GM21390 (cell line): ENCODE measurements at regions not wholly inside any gene's neighbourhood (a gene's known extent, or its start where the extent isn't known, plus 50 kb on each side); places are given as distances from the start of the nearest gene placed in this dataset.

Source experiments
- ATAC-seq: cut with Tn5 transposase; IDR thresholded peaks from one replicate; pipeline ENCODE4 v1.9.1; 2021; ENCODE audit not compliant: unreplicated experiment

- ATAC-seq = no peak
These were observed 385.6 kb upstream of the NR3C2 start for GRCh38 chr4:148827781-148828180.

DNA sequence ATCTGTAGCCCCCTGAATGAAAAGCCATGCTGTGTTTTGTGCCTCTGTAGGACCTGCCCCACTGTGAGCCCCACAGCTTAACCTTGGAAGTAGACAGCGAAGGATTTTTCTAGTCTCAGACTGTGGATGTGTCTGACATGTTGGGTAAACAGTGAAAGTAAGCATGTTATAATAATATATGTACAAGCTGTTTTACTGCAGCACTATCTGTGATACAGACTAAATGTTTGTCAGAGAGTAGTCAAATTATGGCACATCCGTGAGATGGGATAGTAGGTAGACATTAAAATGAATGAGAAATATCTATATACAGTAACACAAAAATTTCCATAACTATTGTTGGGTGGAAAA lies 381.2 kb upstream of the NR3C2 start:
- no peak for ATAC-seq

GRCh38 chr4:148822572-148823418 lies 380.6 kb upstream of the NR3C2 start:
- ATAC-seq = no peak

- ATAC-seq = no peak
These were observed 371.8 kb upstream of the NR3C2 start for GRCh38 chr4:148814030-148814429.

DNA sequence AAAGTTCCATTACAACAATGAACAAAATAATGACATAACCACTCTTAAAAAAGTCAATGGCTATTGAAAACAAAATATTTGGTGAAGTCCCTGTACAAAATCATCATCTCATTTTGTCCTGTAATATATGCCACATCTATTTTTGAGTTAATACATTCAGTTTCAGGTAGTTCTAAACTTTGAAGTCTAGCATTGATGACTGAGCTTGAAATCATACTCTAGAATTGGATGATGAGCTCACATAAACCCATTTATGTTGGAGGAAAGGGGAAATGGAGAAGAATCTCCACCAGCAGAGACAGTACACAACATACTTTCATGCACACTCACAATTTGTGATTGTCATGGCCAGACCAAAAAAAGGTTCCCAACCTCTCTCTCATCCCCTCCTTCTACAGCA lies 371.1 kb upstream of the NR3C2 start:
- ATAC-seq = no peak

DNA sequence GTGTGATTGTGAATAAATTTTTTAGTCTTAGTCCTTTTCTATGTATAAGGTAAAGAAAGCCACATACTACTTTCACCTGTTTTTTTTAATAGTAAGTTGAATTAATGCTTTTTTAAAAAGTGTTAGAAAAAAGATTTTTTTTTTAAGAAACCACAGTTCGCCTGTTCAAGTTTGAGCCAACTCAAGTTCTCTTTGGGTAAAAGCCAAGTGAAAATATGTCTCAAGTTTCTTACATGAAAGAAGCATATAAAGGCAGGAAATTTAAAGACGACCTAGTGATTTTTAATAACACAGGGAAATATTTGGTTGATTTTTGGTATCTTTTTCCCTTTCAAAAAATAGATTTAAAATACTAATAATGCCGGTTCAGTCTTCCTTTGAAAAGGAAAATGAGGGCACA lies 369.9 kb upstream of the NR3C2 start:
- no peak for ATAC-seq

GRCh38 chr4:148810461-148810860 lies 368.2 kb upstream of the NR3C2 start:
- ATAC-seq = no peak

DNA sequence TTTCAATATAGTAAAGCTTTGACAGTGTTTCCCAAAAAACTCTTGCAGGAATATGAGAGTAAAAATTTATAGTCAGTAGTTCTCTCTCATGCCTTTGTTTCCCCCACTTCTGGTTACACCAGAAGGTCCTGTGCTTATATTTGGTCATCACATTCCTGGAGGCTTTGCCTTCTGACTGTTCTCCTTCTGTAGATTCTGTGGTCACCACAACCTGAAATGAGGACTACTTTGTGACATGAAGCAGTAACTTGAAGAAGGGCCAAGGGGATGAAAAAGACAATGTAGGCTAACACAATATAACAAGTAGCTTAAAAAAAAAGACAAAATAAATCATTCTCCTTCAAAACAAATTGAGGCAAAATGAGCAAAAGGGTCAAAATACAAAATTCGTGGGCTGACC lies 366.2 kb upstream of the NR3C2 start:
- no peak for ATAC-seq

- no peak for ATAC-seq
These were observed 358.7 kb upstream of the NR3C2 start for GRCh38 chr4:148800940-148801339.

DNA sequence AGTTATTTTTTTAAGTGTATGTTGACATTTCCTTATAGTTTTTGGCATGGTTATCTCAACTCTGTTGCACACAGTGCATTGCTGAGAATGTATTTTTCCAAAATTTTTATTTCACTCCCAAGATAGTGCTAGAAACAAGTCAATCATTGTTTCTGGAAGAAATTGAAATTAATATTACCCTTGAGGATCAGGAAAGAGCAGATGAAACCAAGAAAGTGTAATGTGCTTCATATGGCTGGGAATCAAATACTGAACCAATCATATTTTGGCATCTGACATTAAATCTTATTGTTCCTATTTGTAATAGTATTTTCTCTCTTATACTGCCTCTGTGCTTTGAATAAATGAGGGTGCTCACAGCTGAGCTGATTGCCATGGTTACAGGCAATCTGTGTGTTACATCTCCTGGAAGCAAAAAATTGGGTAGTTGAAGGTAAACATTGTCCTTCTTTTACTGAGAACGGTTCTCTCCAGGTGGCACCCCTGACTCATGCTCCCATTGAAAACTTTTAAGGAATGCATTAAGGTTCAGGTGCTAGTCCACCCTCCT lies 358.2 kb upstream of the NR3C2 start:
- no peak for ATAC-seq

GRCh38 chr4:148795156-148795864 lies 353.1 kb upstream of the NR3C2 start:
- ATAC-seq = no peak

- no peak for ATAC-seq
These were observed 351.0 kb upstream of the NR3C2 start for GRCh38 chr4:148793221-148793620.

- ATAC-seq = no peak
These were observed 348.5 kb upstream of the NR3C2 start for GRCh38 chr4:148790691-148791090.

- ATAC-seq = no peak
These were observed 348.0 kb upstream of the NR3C2 start for GRCh38 chr4:148790246-148790645.

- ATAC-seq = no peak
These were observed 345.7 kb upstream of the NR3C2 start for GRCh38 chr4:148787831-148788477.

- no peak for ATAC-seq
These were observed 345.1 kb upstream of the NR3C2 start for GRCh38 chr4:148787285-148787684.

- no peak for ATAC-seq
These were observed 344.5 kb upstream of the NR3C2 start for GRCh38 chr4:148786699-148787098.

DNA sequence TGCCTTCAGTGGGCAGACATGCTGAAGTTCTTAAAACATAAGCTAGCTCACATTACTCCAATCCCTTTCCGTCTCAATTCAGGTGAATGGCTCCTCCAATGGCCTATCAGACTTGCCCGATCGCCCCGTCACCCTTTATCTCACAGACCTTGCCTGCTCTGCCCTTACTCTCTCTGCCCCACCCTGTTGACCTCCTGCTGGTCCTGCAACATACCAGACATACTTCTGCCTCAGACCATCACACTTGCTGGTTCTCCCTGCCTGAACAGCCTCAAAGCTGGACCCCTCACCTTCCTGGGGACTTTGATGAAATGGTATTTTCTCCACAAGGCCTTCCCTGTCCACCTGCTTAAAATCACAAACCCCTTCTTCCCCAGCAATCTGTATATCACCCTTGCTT lies 340.1 kb upstream of the NR3C2 start:
- no peak for ATAC-seq

GRCh38 chr4:148780426-148781005 lies 338.3 kb upstream of the NR3C2 start:
- no peak for ATAC-seq

GRCh38 chr4:148779771-148780170 lies 337.6 kb upstream of the NR3C2 start:
- no peak for ATAC-seq

- no peak for ATAC-seq
These were observed 336.9 kb upstream of the NR3C2 start for GRCh38 chr4:148778980-148779675.
